ENCODE measurements at regions not wholly inside any gene's neighbourhood (a gene's known extent, or its start where the extent isn't known, plus 50 kb on each side); places are given as distances from the start of the nearest gene placed in this dataset.

DNA sequence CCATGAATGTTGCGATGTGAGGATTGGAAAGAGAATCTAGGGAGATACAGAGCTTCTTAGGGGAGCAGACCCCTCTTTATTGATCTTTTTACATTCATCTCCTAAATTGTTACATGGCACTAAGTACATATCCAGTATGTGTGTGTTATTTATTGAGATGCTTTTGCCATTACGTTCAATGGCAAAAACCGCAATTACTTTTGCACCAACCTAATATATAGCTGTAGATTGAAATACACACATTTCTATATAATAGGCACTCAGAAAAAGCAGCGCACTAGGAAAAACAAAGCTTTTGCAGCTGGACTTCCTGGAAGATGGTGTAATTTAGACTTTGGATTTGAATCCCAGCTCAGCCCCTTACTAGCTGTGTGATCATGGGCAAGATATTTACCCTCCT, 849.4 kb downstream of the SLC4A3 start:
- TF ChIP-seq, protein P1, sequence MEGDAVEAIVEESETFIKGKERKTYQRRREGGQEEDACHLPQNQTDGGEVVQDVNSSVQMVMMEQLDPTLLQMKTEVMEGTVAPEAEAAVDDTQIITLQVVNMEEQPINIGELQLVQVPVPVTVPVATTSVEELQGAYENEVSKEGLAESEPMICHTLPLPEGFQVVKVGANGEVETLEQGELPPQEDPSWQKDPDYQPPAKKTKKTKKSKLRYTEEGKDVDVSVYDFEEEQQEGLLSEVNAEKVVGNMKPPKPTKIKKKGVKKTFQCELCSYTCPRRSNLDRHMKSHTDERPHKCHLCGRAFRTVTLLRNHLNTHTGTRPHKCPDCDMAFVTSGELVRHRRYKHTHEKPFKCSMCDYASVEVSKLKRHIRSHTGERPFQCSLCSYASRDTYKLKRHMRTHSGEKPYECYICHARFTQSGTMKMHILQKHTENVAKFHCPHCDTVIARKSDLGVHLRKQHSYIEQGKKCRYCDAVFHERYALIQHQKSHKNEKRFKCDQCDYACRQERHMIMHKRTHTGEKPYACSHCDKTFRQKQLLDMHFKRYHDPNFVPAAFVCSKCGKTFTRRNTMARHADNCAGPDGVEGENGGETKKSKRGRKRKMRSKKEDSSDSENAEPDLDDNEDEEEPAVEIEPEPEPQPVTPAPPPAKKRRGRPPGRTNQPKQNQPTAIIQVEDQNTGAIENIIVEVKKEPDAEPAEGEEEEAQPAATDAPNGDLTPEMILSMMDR (IDR thresholded peaks at IDR 0.05): no peak
- TF ChIP-seq POLR2AphosphoS5 (IDR thresholded peaks at IDR 0.05) (no peak), POLR2A (IDR thresholded peaks at IDR 0.05) (no peak)

Measured in transverse colon (tissue), 4 donors.